SU-DHL-6 (cell line): ENCODE measurements at regions not wholly inside any gene's neighbourhood (a gene's known extent, or its start where the extent isn't known, plus 50 kb on each side); places are given as distances from the start of the nearest gene placed in this dataset.

Experiments
- CTCF ChIP-seq: fragments of 200-600 bp; sonication (generic); IDR thresholded peaks from one replicate; pipeline ENCODE4 v1.5.1; 2017; ENCODE audit warnings: antibody characterized with exemption, mild to moderate bottlenecking, low read length, moderate library complexity; ENCODE audit not compliant: insufficient read depth, poor library complexity, severe bottlenecking
- EZH2phosphoT487 ChIP-seq: fragments of 200-600 bp; sonication (generic), shearing (Covaris generic); conservative IDR thresholded peaks from 2 replicates; pipeline ENCODE4 v1.6.1; 2018; ENCODE audit warnings: mild to moderate bottlenecking, antibody characterized with exemption, low read length, moderate library complexity, mixed read lengths

DNA sequence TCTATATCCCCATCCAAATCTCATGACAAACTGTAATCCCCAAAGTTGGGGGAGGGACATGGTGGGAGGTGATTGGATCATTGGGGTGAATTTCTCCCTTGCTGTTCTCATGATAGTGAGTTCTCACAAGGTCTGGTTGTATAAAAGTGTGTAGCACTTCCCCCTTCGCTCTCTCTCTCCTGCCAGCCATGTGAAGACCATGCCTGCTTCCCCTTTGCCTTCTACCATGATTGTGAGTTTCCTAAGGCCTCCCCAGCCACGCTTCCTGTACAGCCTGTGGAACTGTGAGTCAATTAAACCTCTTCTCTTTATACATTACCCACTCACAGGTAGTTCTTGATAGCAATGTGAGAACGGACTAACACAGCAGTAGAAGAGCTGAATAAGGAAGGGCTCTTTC, 62.6 kb upstream of the VASH1 start:
- no peak for TF ChIP-seq CTCF
- no peak for TF ChIP-seq EZH2phosphoT487
